ENCODE measurements at regions not wholly inside any gene's neighbourhood (a gene's known extent, or its start where the extent isn't known, plus 50 kb on each side); places are given as distances from the start of the nearest gene placed in this dataset.
A peak's percentile ranks its signal among the peaks of the same experiment; 100 is the strongest.

DNA sequence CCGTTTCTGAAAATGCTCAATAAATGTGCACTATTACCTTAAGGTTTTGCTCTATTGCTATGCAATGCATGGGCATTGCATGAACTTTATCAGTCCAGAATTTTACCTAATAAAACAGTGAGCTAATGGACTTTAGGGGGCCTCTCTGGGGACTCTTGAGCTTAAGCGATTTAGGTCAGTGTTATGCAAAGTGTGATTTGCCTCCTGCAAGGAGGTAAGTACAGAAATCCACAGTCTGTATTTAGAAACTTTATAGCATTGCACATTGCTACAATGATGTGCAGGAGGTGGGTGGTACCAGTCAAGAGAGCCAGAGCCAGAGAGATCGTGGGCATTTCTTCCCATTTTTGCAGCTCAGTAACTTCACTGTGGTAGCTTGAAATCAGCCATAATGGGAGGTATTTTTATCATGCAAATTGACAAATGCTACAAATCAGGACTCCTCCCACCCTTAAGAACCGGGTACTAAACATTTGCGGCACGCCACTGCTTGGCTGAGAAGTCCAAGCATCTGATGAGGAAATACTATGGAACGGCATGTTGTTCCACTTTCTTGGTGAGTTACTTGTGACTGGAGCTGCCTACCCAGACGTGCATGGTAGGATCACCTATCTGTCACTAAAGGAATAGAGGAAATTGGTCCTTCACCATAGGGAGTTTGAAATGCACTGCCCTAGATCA lies 174.6 kb upstream of the PGRMC2 start:
- H3K4me1 ChIP-seq (ENCODE audit: insufficient read depth, low read length) = peaks cover 20% of the 10 kb centered on the region
- no peaks in the 10 kb centered on the region for H4K20me1 ChIP-seq (ENCODE audit: insufficient read depth, low read length)
- H2AFZ ChIP-seq (ENCODE audit: low read length) = no peak overlapping the region
- no peak overlapping the region for H3K4me2 ChIP-seq (ENCODE audit: insufficient read depth, low read length)
- no peak overlapping the region for H3K4me3 ChIP-seq (ENCODE audit: insufficient read depth, low read length)
- no peaks in the 10 kb centered on the region for H3K9me3 ChIP-seq (ENCODE audit: low read depth, low read length)
- no peak for DNase-seq (ENCODE audit: insufficient read length, low spot score, missing footprints)
- TF ChIP-seq, protein P1, sequence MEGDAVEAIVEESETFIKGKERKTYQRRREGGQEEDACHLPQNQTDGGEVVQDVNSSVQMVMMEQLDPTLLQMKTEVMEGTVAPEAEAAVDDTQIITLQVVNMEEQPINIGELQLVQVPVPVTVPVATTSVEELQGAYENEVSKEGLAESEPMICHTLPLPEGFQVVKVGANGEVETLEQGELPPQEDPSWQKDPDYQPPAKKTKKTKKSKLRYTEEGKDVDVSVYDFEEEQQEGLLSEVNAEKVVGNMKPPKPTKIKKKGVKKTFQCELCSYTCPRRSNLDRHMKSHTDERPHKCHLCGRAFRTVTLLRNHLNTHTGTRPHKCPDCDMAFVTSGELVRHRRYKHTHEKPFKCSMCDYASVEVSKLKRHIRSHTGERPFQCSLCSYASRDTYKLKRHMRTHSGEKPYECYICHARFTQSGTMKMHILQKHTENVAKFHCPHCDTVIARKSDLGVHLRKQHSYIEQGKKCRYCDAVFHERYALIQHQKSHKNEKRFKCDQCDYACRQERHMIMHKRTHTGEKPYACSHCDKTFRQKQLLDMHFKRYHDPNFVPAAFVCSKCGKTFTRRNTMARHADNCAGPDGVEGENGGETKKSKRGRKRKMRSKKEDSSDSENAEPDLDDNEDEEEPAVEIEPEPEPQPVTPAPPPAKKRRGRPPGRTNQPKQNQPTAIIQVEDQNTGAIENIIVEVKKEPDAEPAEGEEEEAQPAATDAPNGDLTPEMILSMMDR (IDR thresholded peaks at IDR 0.05; ENCODE audit: extremely low read depth, low read depth, low read length) = no peak
- no peaks in the 10 kb centered on the region for H3K79me2 ChIP-seq (ENCODE audit: insufficient read depth, low read length)
- no peaks in the 10 kb centered on the region for H3K27me3 ChIP-seq (ENCODE audit: insufficient read depth, low read length)
- no peaks in the 10 kb centered on the region for H3K36me3 ChIP-seq (ENCODE audit: insufficient read depth, low read length)
- H3K27ac ChIP-seq (ENCODE audit: low read depth, low read length) = peak overlapping the region; percentile 86

DNA sequence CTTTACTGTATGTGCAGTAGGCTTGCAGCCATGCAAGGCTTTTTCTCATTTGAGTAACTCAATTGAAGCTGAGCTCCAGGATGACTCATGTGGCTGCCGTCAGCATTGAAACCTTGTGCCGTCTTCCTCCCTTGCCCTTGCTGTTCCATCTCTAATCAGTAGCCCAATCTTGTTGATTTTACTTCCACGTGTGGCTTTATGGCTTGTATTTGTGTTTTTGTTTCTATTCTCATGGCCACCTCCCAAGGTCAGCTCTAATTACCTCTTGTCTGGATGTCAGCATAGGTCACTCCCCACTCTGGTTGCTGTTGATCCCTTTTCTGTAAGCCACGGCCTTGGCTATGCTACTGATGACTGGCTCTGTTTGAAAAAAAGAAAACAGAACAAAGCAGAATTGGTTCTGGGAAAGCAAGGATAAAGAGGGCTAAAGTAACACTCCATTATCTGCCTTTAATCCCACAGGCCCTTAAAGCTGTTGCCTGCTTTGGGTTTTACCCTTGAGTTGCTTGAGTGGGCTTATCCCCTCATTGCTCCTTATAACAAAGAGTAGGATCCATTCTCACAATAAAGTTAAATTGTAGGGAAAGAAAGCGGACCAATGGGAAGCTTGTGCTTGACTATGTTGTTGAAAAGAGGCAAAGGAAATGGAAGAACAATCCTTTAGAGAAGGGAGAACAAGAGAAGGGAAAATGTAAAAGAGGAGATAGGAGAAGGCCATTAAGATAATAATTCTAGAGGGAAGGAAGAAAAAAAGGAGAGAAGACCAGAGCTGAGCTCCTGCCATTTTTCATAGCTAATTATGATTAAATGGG lies 173.9 kb upstream of the PGRMC2 start:
- Histone ChIP-seq H3K4me1 (ENCODE audit: insufficient read depth, low read length) (peaks cover 19% of the 10 kb centered on the region), H2AFZ (ENCODE audit: low read length) (peak overlapping the region; percentile 90), H3K79me2 (ENCODE audit: insufficient read depth, low read length) (no peaks in the 10 kb centered on the region), H3K36me3 (ENCODE audit: insufficient read depth, low read length) (no peaks in the 10 kb centered on the region), H4K20me1 (ENCODE audit: insufficient read depth, low read length) (no peaks in the 10 kb centered on the region), H3K4me3 (ENCODE audit: insufficient read depth, low read length) (peak overlapping the region; percentile 22), H3K27me3 (ENCODE audit: insufficient read depth, low read length) (no peaks in the 10 kb centered on the region), H3K9me3 (ENCODE audit: low read depth, low read length) (no peaks in the 10 kb centered on the region), H3K27ac (ENCODE audit: low read depth, low read length) (peak overlapping the region; percentile 86), H3K4me2 (ENCODE audit: insufficient read depth, low read length) (peak overlapping the region; percentile 67)
- TF ChIP-seq, protein P1 (IDR thresholded peaks at IDR 0.05; ENCODE audit: extremely low read depth, low read depth, low read length) = no peak
- DNase-seq (ENCODE audit: insufficient read length, low spot score, missing footprints) = peak; percentile 75

DNA sequence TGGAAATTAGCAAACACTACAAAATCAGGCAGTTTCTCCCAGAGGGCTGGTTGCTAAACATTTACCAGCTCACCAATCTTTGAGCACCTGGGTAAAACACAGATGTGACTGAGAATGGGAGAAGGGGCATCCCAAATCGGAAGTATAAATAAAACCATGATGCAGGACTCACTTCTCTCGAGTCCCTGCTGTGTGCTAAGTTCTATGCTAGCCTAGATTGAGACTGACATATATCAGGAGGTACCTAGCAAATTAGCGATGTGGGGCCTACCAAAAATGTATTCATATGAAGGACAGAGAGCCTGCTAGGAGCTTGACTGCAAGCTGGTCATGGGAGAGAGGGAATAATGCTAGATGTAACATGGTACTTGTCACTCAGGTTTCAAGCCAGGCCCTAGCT lies 171.9 kb upstream of the PGRMC2 start:
- no peaks in the 10 kb centered on the region for H3K79me2 ChIP-seq (ENCODE audit: insufficient read depth, low read length)
- H3K27me3 ChIP-seq (ENCODE audit: insufficient read depth, low read length) = no peaks in the 10 kb centered on the region
- H4K20me1 ChIP-seq (ENCODE audit: insufficient read depth, low read length) = no peaks in the 10 kb centered on the region
- H3K4me3 ChIP-seq (ENCODE audit: insufficient read depth, low read length) = no peak overlapping the region
- H2AFZ ChIP-seq (ENCODE audit: low read length) = no peak overlapping the region
- H3K9me3 ChIP-seq (ENCODE audit: low read depth, low read length) = no peaks in the 10 kb centered on the region
- H3K36me3 ChIP-seq (ENCODE audit: insufficient read depth, low read length) = no peaks in the 10 kb centered on the region
- peak; percentile 22 for DNase-seq (ENCODE audit: insufficient read length, low spot score, missing footprints)
- no peak overlapping the region for H3K27ac ChIP-seq (ENCODE audit: low read depth, low read length)
- no peak overlapping the region for H3K4me2 ChIP-seq (ENCODE audit: insufficient read depth, low read length)
- H3K4me1 ChIP-seq (ENCODE audit: insufficient read depth, low read length) = peaks cover 28% of the 10 kb centered on the region
- TF ChIP-seq, protein P1 (IDR thresholded peaks at IDR 0.05; ENCODE audit: extremely low read depth, low read depth, low read length) = no peak

DNA sequence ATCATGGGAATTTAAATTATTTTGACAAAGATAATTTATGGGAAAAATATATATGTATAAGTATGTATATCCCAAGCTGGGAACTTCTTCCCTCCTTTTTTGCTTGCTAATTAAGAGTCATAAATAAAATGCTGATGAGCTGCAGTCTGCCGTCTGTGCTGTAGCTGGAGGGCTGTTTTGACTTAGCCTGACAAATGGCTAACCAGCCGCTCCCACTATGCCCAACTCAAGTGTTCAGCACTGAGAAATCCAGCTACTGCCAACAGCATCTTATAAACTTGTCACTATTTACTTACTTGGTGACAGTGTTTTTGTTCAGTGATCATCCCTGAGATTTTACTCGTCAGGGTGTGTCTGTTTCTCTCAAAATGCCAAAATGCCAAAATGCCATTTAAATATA lies 171.2 kb upstream of the PGRMC2 start:
- no peak for DNase-seq (ENCODE audit: insufficient read length, low spot score, missing footprints)
- H3K27me3 ChIP-seq (ENCODE audit: insufficient read depth, low read length) = no peaks in the 10 kb centered on the region

More for the DNA sequence above, 171.2 kb upstream of the PGRMC2 start:
- no peak overlapping the region for H2AFZ ChIP-seq (ENCODE audit: low read length)
- H3K4me1 ChIP-seq (ENCODE audit: insufficient read depth, low read length) = peaks cover 34% of the 10 kb centered on the region
- no peak overlapping the region for H3K4me2 ChIP-seq (ENCODE audit: insufficient read depth, low read length)
- TF ChIP-seq, protein P1 (IDR thresholded peaks at IDR 0.05; ENCODE audit: extremely low read depth, low read depth, low read length) = no peak
- no peaks in the 10 kb centered on the region for H3K9me3 ChIP-seq (ENCODE audit: low read depth, low read length)
- H3K79me2 ChIP-seq (ENCODE audit: insufficient read depth, low read length) = no peaks in the 10 kb centered on the region
- H3K27ac ChIP-seq (ENCODE audit: low read depth, low read length) = no peak overlapping the region
- H3K4me3 ChIP-seq (ENCODE audit: insufficient read depth, low read length) = no peak overlapping the region
- H4K20me1 ChIP-seq (ENCODE audit: insufficient read depth, low read length) = no peaks in the 10 kb centered on the region
- H3K36me3 ChIP-seq (ENCODE audit: insufficient read depth, low read length) = no peaks in the 10 kb centered on the region
